ENCODE measurements at regions not wholly inside any gene's neighbourhood (a gene's known extent, or its start where the extent isn't known, plus 50 kb on each side); places are given as distances from the start of the nearest gene placed in this dataset.

- no peak for TF ChIP-seq CSDC2 (CRISPR knock-in tag; IDR thresholded peaks at IDR 0.05)
- TF ChIP-seq GLIS3 (CRISPR knock-in tag; IDR thresholded peaks at IDR 0.05): no peak
- no peak for TF ChIP-seq ZC3H10 (CRISPR knock-in tag; IDR thresholded peaks at IDR 0.05)
- TF ChIP-seq TSHZ2 (CRISPR knock-in tag; IDR thresholded peaks at IDR 0.05): no peak
- no peak for TF ChIP-seq ZNF565 (CRISPR knock-in tag; conservative IDR thresholded peaks at IDR 0.05; ENCODE audit: low read depth)
- no peak for TF ChIP-seq CSRNP3 (CRISPR knock-in tag; IDR thresholded peaks at IDR 0.05)
- no peak for TF ChIP-seq TCF4 (CRISPR knock-in tag; IDR thresholded peaks at IDR 0.05; ENCODE audit: borderline replicate concordance)
- no peak for TF ChIP-seq BACH2 (CRISPR knock-in tag; IDR thresholded peaks at IDR 0.05; ENCODE audit: borderline replicate concordance)
- no peak for TF ChIP-seq ZFP3 (CRISPR knock-in tag; IDR thresholded peaks at IDR 0.05)
- no peak for TF ChIP-seq TOX (CRISPR knock-in tag; IDR thresholded peaks at IDR 0.05; ENCODE audit: borderline replicate concordance)
- no peak for TF ChIP-seq ZNF8 (CRISPR knock-in tag; IDR thresholded peaks at IDR 0.05)
- ATAC-seq: no peak
Observed at GRCh38 chr3:5677555-5677954, 490.0 kb downstream of the EDEM1 start.

- TF ChIP-seq CSRNP3 (CRISPR knock-in tag; IDR thresholded peaks at IDR 0.05) (no peak), CREB5 (CRISPR knock-in tag; IDR thresholded peaks at IDR 0.05; ENCODE audit: low read depth) (no peak)
- no peak for ATAC-seq
Observed at GRCh38 chr3:5678248-5678647, 490.7 kb downstream of the EDEM1 start.

- no peak for TF ChIP-seq ARNTL (CRISPR knock-in tag; IDR thresholded peaks at IDR 0.05; ENCODE audit: borderline replicate concordance, low read depth)
- no peak for ATAC-seq
Observed at GRCh38 chr3:5678844-5679243, 491.3 kb downstream of the EDEM1 start.

- TF ChIP-seq BACH2 (CRISPR knock-in tag; IDR thresholded peaks at IDR 0.05; ENCODE audit: borderline replicate concordance) (no peak), PATZ1 (CRISPR knock-in tag; IDR thresholded peaks at IDR 0.05; ENCODE audit: borderline replicate concordance) (no peak), ARNTL (CRISPR knock-in tag; IDR thresholded peaks at IDR 0.05; ENCODE audit: borderline replicate concordance, low read depth) (no peak), RARB (CRISPR knock-in tag; IDR thresholded peaks at IDR 0.05) (no peak), TCF4 (CRISPR knock-in tag; IDR thresholded peaks at IDR 0.05; ENCODE audit: borderline replicate concordance) (no peak), PPARA (CRISPR knock-in tag; IDR thresholded peaks at IDR 0.05; ENCODE audit: borderline replicate concordance) (no peak), ISL1 (CRISPR knock-in tag; IDR thresholded peaks at IDR 0.05) (no peak)
- no peak for ATAC-seq
Observed at GRCh38 chr3:5687230-5687629, 499.7 kb downstream of the EDEM1 start.

- no peak for ATAC-seq
- TF ChIP-seq TSHZ2 (CRISPR knock-in tag; IDR thresholded peaks at IDR 0.05) (no peak), GLIS3 (CRISPR knock-in tag; IDR thresholded peaks at IDR 0.05) (no peak), ZNF70 (CRISPR knock-in tag; IDR thresholded peaks at IDR 0.05) (no peak), CSDC2 (CRISPR knock-in tag; IDR thresholded peaks at IDR 0.05) (no peak), CSRNP3 (CRISPR knock-in tag; IDR thresholded peaks at IDR 0.05) (no peak), ZFP3 (CRISPR knock-in tag; IDR thresholded peaks at IDR 0.05) (no peak)
Observed at GRCh38 chr3:5690490-5690889, 503.0 kb downstream of the EDEM1 start.
